ENCODE measurements at regions not wholly inside any gene's neighbourhood (a gene's known extent, or its start where the extent isn't known, plus 50 kb on each side); places are given as distances from the start of the nearest gene placed in this dataset.

- Histone ChIP-seq H3K27me3 (ENCODE audit: control insufficient read depth in 1 of 2, insufficient read depth in 2 of 2, low read length in 2 of 2) (no peaks in the 10 kb centered on the region), H2AFZ (ENCODE audit: low read length) (no peak overlapping the region), H3K36me3 (replicated peaks in 1 of 2; ENCODE audit: control insufficient read depth in 1 of 2, insufficient read depth in 2 of 2, low read length in 2 of 2) (no peaks in the 10 kb centered on the region), H3K79me2 (ENCODE audit: insufficient read depth, low read length) (no peaks in the 10 kb centered on the region), H3K4me2 (ENCODE audit: low read depth, low read length) (no peak overlapping the region), H3K9me3 (ENCODE audit: low read length) (peaks cover 45% of the 10 kb centered on the region), H3K4me1 (ENCODE audit: insufficient read depth, low read length) (no peaks in the 10 kb centered on the region), H3K27ac (ENCODE audit: extremely low read length, insufficient read depth, low read length) (no peak overlapping the region), H3K4me3 (replicated peaks in 1 of 3; ENCODE audit: insufficient read depth in 1 of 3, low read depth in 2 of 3, low read length in 3 of 3) (no peak overlapping the region), H3K9ac (ENCODE audit: insufficient read depth, low read depth, low read length) (no peak overlapping the region), H4K20me1 (ENCODE audit: insufficient read depth, low read length) (no peaks in the 10 kb centered on the region)
- WGBS (ENCODE audit: low lambda C conversion rate), result 10% methylated on average over 6 of the region's 6 CpGs
- ChIA-PET CTCF (ENCODE audit: low intra/inter-chr PET ratio, low total read pairs) (no interaction called here), POLR2A (no interaction called here)
- no peak for ATAC-seq
- intact Hi-C loops (cut with micrococcal nuclease; ENCODE audit: unreplicated experiment), result no loop called here
- no peak for FAIRE-seq
- no TSS peak for BruUV-seq (replicated peaks)
- TF ChIP-seq POLR2G (IDR thresholded peaks at IDR 0.05; ENCODE audit: low read depth, low read length), result no peak
- no peak for DNase-seq (ENCODE audit: low spot score)
- in situ Hi-C loops (cut with HindIII; ENCODE audit: extremely low pct_ligation_motif_present, low pct_unique_long_range_greater_than_20kb), result no loop called here
Observed at GRCh38 chr4:23097251-23097650, 404.5 kb downstream of the GBA3 start.

GRCh38 chr4:23091711-23092110 is 399.0 kb downstream of the GBA3 start:
- Histone ChIP-seq H3K9ac (ENCODE audit: insufficient read depth, low read depth, low read length) (no peak overlapping the region), H4K20me1 (ENCODE audit: insufficient read depth, low read length) (no peaks in the 10 kb centered on the region), H3K36me3 (replicated peaks in 1 of 2; ENCODE audit: control insufficient read depth in 1 of 2, insufficient read depth in 2 of 2, low read length in 2 of 2) (no peaks in the 10 kb centered on the region), H3K4me1 (ENCODE audit: insufficient read depth, low read length) (no peaks in the 10 kb centered on the region), H3K4me3 (replicated peaks in 1 of 3; ENCODE audit: insufficient read depth in 1 of 3, low read depth in 2 of 3, low read length in 3 of 3) (no peak overlapping the region), H3K4me2 (ENCODE audit: low read depth, low read length) (no peak overlapping the region), H3K9me3 (ENCODE audit: low read length) (peaks cover 25% of the 10 kb centered on the region; the same call in 1 of the 2 replicates), H3K79me2 (ENCODE audit: insufficient read depth, low read length) (no peaks in the 10 kb centered on the region), H3K27me3 (ENCODE audit: control insufficient read depth in 1 of 2, insufficient read depth in 2 of 2, low read length in 2 of 2) (no peaks in the 10 kb centered on the region), H3K27ac (ENCODE audit: extremely low read length, insufficient read depth, low read length) (no peak overlapping the region), H2AFZ (ENCODE audit: low read length) (no peak overlapping the region)
- in situ Hi-C loops (cut with HindIII; ENCODE audit: extremely low pct_ligation_motif_present, low pct_unique_long_range_greater_than_20kb), result no loop called here
- CTCF ChIA-PET (ENCODE audit: low intra/inter-chr PET ratio, low total read pairs), result no interaction called here
- TF ChIP-seq ZBTB1 (CRISPR knock-in tag; IDR thresholded peaks at IDR 0.05; ENCODE audit: borderline replicate concordance), result no peak
- no peak for TF ChIP-seq ZNF530 (CRISPR knock-in tag; IDR thresholded peaks at IDR 0.05; ENCODE audit: low read depth)
- TF ChIP-seq IKZF1 (IDR thresholded peaks at IDR 0.05), result no peak
- POLR2A ChIA-PET, result no interaction called here
- ATAC-seq (no peak), DNase-seq (ENCODE audit: low spot score) (no peak), FAIRE-seq (no peak)
- intact Hi-C loops (cut with micrococcal nuclease; ENCODE audit: unreplicated experiment), result no loop called here
- WGBS (ENCODE audit: low lambda C conversion rate), result 0% methylated on average over 1 of the region's 1 CpG
- no TSS peak for BruUV-seq (replicated peaks)

- Histone ChIP-seq H3K4me2 (ENCODE audit: low read depth, low read length) (no peak overlapping the region), H2AFZ (ENCODE audit: low read length) (no peak overlapping the region), H3K27me3 (ENCODE audit: control insufficient read depth in 1 of 2, insufficient read depth in 2 of 2, low read length in 2 of 2) (no peaks in the 10 kb centered on the region), H3K27ac (ENCODE audit: extremely low read length, insufficient read depth, low read length) (no peak overlapping the region), H4K20me1 (ENCODE audit: insufficient read depth, low read length) (no peaks in the 10 kb centered on the region), H3K4me1 (ENCODE audit: insufficient read depth, low read length) (no peaks in the 10 kb centered on the region), H3K36me3 (replicated peaks in 1 of 2; ENCODE audit: control insufficient read depth in 1 of 2, insufficient read depth in 2 of 2, low read length in 2 of 2) (no peaks in the 10 kb centered on the region), H3K9me3 (ENCODE audit: low read length) (peaks cover 45% of the 10 kb centered on the region), H3K4me3 (replicated peaks in 1 of 3; ENCODE audit: insufficient read depth in 1 of 3, low read depth in 2 of 3, low read length in 3 of 3) (no peak overlapping the region), H3K79me2 (ENCODE audit: insufficient read depth, low read length) (no peaks in the 10 kb centered on the region), H3K9ac (ENCODE audit: insufficient read depth, low read depth, low read length) (no peak overlapping the region)
- in situ Hi-C loops (cut with HindIII; ENCODE audit: extremely low pct_ligation_motif_present, low pct_unique_long_range_greater_than_20kb), result no loop called here
- ChIA-PET POLR2A (no interaction called here), CTCF (ENCODE audit: low intra/inter-chr PET ratio, low total read pairs) (no interaction called here)
- no peak for FAIRE-seq
- BruUV-seq (replicated peaks), result no TSS peak
- no peak for DNase-seq (ENCODE audit: low spot score)
- intact Hi-C loops (cut with micrococcal nuclease; ENCODE audit: unreplicated experiment), result no loop called here
- ATAC-seq, result no peak
- WGBS (ENCODE audit: low lambda C conversion rate), result 6% methylated on average over 2 of the region's 2 CpGs
- no peak for TF ChIP-seq ZHX1 (CRISPR knock-in tag; IDR thresholded peaks at IDR 0.05; ENCODE audit: low read depth)
- no peak for TF ChIP-seq NR1H2 (CRISPR knock-in tag; IDR thresholded peaks at IDR 0.05; ENCODE audit: borderline replicate concordance, low read depth)
- no peak for TF ChIP-seq GMEB2 (CRISPR knock-in tag; IDR thresholded peaks at IDR 0.05; ENCODE audit: low read depth)
- TF ChIP-seq MBD4 (IDR thresholded peaks at IDR 0.05; ENCODE audit: borderline replicate concordance, low read length), result no peak
Observed at GRCh38 chr4:23085249-23085568, 392.5 kb downstream of the GBA3 start.

All from HepG2 (cell line).